BLaER1 treated with 17β-estradiol and CSF1 and Interleukin-3, amounts not matched to agents 10 nM and 100 nM (cell line): ENCODE measurements at regions not wholly inside any gene's neighbourhood (a gene's known extent, or its start where the extent isn't known, plus 50 kb on each side); places are given as distances from the start of the nearest gene placed in this dataset.

Experiments used
- H3K27ac ChIP-seq, 11 experiments: shearing (Covaris generic); formaldehyde crosslinking; 2 replicates each; pipeline ENCODE4 v1.8.1; 2022
- H3K27me3 ChIP-seq, 11 experiments: shearing (Covaris generic); formaldehyde crosslinking; 2 replicates each; pipeline ENCODE4 v1.8.1; 2022
- H3K36me3 ChIP-seq, 11 experiments: shearing (Covaris generic); formaldehyde crosslinking; 2 replicates each; pipeline ENCODE4 v1.8.1; 2022
- H3K4me1 ChIP-seq, 10 experiments: shearing (Covaris generic); formaldehyde crosslinking; 2 replicates each; pipeline ENCODE4 v1.8.1; 2022
- H3K4me2 ChIP-seq, 11 experiments: shearing (Covaris generic); formaldehyde crosslinking; 2 replicates each; pipeline ENCODE4 v1.8.1; 2022
- H3K4me3 ChIP-seq, 10 experiments: shearing (Covaris generic); formaldehyde crosslinking; 2 replicates each; pipeline ENCODE4 v1.8.1; 2022
- H3K9ac ChIP-seq, 11 experiments: shearing (Covaris generic); formaldehyde crosslinking; 2 replicates each; pipeline ENCODE4 v1.8.1; 2022
- H3K9me3 ChIP-seq, 11 experiments: shearing (Covaris generic); formaldehyde crosslinking; replicated peaks in 1 of 11; 2 replicates each; pipeline ENCODE4 v1.8.1; 2022
- H4K20me1 ChIP-seq, 11 experiments: shearing (Covaris generic); formaldehyde crosslinking; 2 replicates each; pipeline ENCODE4 v1.8.1; 2022
- Cebpa-rat ChIP-seq, 11 experiments: shearing (Covaris generic); IDR thresholded peaks; 2 replicates each; pipeline ENCODE4 v1.8.1; 2022

- peaks cover 53 to 100% (median 95%) of the 10 kb centered on the region in 10 experiments for H3K4me1 ChIP-seq
- no peaks in the 10 kb centered on the region for H4K20me1 ChIP-seq
- H3K9ac ChIP-seq, result peak overlapping the region; percentile 49 to 78 (median 69); a peak in 21 of 22 replicates
- H3K9me3 ChIP-seq, result peaks cover 9 to 20% (median 13%) of the 10 kb centered on the region in 11 experiments; a peak in 21 of 22 replicates
- H3K27ac ChIP-seq, result peak overlapping the region; percentile 17 to 86 (median 77); a peak in 20 of 22 replicates
- peak overlapping the region; percentile 68 to 97 (median 82) for H3K4me2 ChIP-seq
- peak overlapping the region in 8 of 10 experiments; percentile 31 to 58 (median 49); a peak in 15 of 20 replicates for H3K4me3 ChIP-seq
- peaks cover 0 to 36% (median 0%) of the 10 kb centered on the region in 11 experiments; a peak in 3 of 22 replicates for H3K36me3 ChIP-seq
- no peak for TF ChIP-seq Cebpa-rat (IDR thresholded peaks at IDR 0.05)
- H3K27me3 ChIP-seq, result no peaks in the 10 kb centered on the region
Measured at GRCh38 chr12:25020621-25021243, 71.8 kb upstream of the BCAT1 start.

- TF ChIP-seq Cebpa-rat (IDR thresholded peaks at IDR 0.05), result no peak
- Histone ChIP-seq H4K20me1 (no peaks in the 10 kb centered on the region), H3K36me3 (peaks cover 0 to 48% (median 0%) of the 10 kb centered on the region in 11 experiments; a peak in 4 of 22 replicates), H3K9ac (peak overlapping the region in 3 of 11 experiments; percentile 14 to 46 (median 36); a peak in 7 of 22 replicates), H3K4me2 (peak overlapping the region; percentile 13 to 97 (median 68); a peak in 20 of 22 replicates), H3K9me3 (peaks cover 9 to 20% (median 13%) of the 10 kb centered on the region in 11 experiments; a peak in 21 of 22 replicates), H3K4me3 (peak overlapping the region in 3 of 10 experiments; percentile 20 to 53 (median 49); a peak in 4 of 20 replicates), H3K4me1 (peaks cover 43 to 91% (median 82%) of the 10 kb centered on the region in 10 experiments), H3K27ac (peak overlapping the region in 7 of 11 experiments; percentile 5 to 86 (median 79); a peak in 10 of 22 replicates), H3K27me3 (no peaks in the 10 kb centered on the region)
Measured at GRCh38 chr12:25018146-25018545, 69.2 kb upstream of the BCAT1 start.

GRCh38 chr12:25017336-25017735 is 68.4 kb upstream of the BCAT1 start:
- Histone ChIP-seq H3K9me3 (peaks cover 9 to 20% (median 13%) of the 10 kb centered on the region in 11 experiments; a peak in 21 of 22 replicates), H3K4me2 (peak overlapping the region in 10 of 11 experiments; percentile 38 to 97 (median 75); a peak in 18 of 22 replicates), H3K36me3 (peaks cover 0 to 54% (median 0%) of the 10 kb centered on the region in 11 experiments; a peak in 7 of 22 replicates), H3K27ac (peak overlapping the region in 4 of 11 experiments; percentile 77 to 86 (median 82); a peak in 5 of 22 replicates), H3K9ac (peak overlapping the region in 1 of 11 experiments; percentile 46; a peak in 1 of 22 replicates), H4K20me1 (no peaks in the 10 kb centered on the region), H3K27me3 (no peaks in the 10 kb centered on the region), H3K4me1 (peaks cover 43 to 85% (median 75%) of the 10 kb centered on the region in 10 experiments), H3K4me3 (peak overlapping the region in 2 of 10 experiments; percentile 49 to 53; a peak in 3 of 20 replicates)
- no peak for TF ChIP-seq Cebpa-rat (IDR thresholded peaks at IDR 0.05)

- H3K9ac ChIP-seq, result peak overlapping the region in 4 of 11 experiments; percentile 9 to 32 (median 18); a peak in 4 of 22 replicates
- H3K27me3 ChIP-seq, result no peaks in the 10 kb centered on the region
- H3K27ac ChIP-seq, result peak overlapping the region in 8 of 11 experiments; percentile 11 to 66 (median 34); a peak in 11 of 22 replicates
- TF ChIP-seq Cebpa-rat (IDR thresholded peaks at IDR 0.05), result no peak
- peaks cover 24 to 67% (median 53%) of the 10 kb centered on the region in 10 experiments; a peak in 19 of 20 replicates for H3K4me1 ChIP-seq
- H3K36me3 ChIP-seq, result peaks cover 0 to 73% (median 14%) of the 10 kb centered on the region in 11 experiments; a peak in 11 of 22 replicates
- H3K4me2 ChIP-seq, result peak overlapping the region; percentile 14 to 97 (median 50); a peak in 21 of 22 replicates
- no peak overlapping the region for H3K4me3 ChIP-seq
- H3K9me3 ChIP-seq, result peaks cover 9 to 17% (median 13%) of the 10 kb centered on the region in 11 experiments; a peak in 21 of 22 replicates
- no peaks in the 10 kb centered on the region for H4K20me1 ChIP-seq
Measured at GRCh38 chr12:25014961-25015360, 66.1 kb upstream of the BCAT1 start.

- no peak overlapping the region for H3K4me2 ChIP-seq
- peaks cover 0 to 77% (median 14%) of the 10 kb centered on the region in 11 experiments; a peak in 11 of 22 replicates for H3K36me3 ChIP-seq
- no peak for TF ChIP-seq Cebpa-rat (IDR thresholded peaks at IDR 0.05)
- no peaks in the 10 kb centered on the region for H4K20me1 ChIP-seq
- H3K4me1 ChIP-seq, result peaks cover 21 to 49% (median 34%) of the 10 kb centered on the region in 10 experiments; a peak in 19 of 20 replicates
- H3K9ac ChIP-seq, result no peak overlapping the region
- H3K27me3 ChIP-seq, result no peaks in the 10 kb centered on the region
- no peaks in the 10 kb centered on the region; a peak in 1 of 22 replicates for H3K9me3 ChIP-seq
- peak overlapping the region in 1 of 11 experiments; percentile 29; a peak in 1 of 22 replicates for H3K27ac ChIP-seq
- H3K4me3 ChIP-seq, result no peak overlapping the region
Measured at GRCh38 chr12:25013061-25013460, 64.2 kb upstream of the BCAT1 start.

- peaks cover 0 to 12% (median 8%) of the 10 kb centered on the region in 11 experiments; a peak in 10 of 22 replicates for H3K9me3 ChIP-seq
- TF ChIP-seq Cebpa-rat (IDR thresholded peaks at IDR 0.05), result no peak
- H3K27me3 ChIP-seq, result no peaks in the 10 kb centered on the region
- no peak overlapping the region for H3K9ac ChIP-seq
- no peak overlapping the region for H3K4me2 ChIP-seq
- no peak overlapping the region for H3K27ac ChIP-seq
- H4K20me1 ChIP-seq, result no peaks in the 10 kb centered on the region
- H3K36me3 ChIP-seq, result peaks cover 0 to 82% (median 22%) of the 10 kb centered on the region in 11 experiments; a peak in 12 of 22 replicates
- H3K4me1 ChIP-seq, result peaks cover 10 to 30% (median 16%) of the 10 kb centered on the region in 10 experiments; a peak in 19 of 20 replicates
- H3K4me3 ChIP-seq, result no peak overlapping the region
Measured at GRCh38 chr12:25009496-25010092, 60.7 kb upstream of the BCAT1 start.

GRCh38 chr12:25005376-25005775 is 56.5 kb upstream of the BCAT1 start:
- H3K4me1 ChIP-seq, result peaks cover 26 to 62% (median 47%) of the 10 kb centered on the region in 10 experiments
- TF ChIP-seq Cebpa-rat (IDR thresholded peaks at IDR 0.05), result no peak
- H3K4me2 ChIP-seq, result peak overlapping the region; percentile 6 to 99 (median 54); a peak in 19 of 22 replicates

GRCh38 chr12:25004447-25004846 is 55.5 kb upstream of the BCAT1 start:
- peaks cover 0 to 43% (median 8%) of the 10 kb centered on the region in 11 experiments; a peak in 11 of 22 replicates for H3K36me3 ChIP-seq
- TF ChIP-seq Cebpa-rat (IDR thresholded peaks at IDR 0.05), result no peak
- H3K4me2 ChIP-seq, result peak overlapping the region in 10 of 11 experiments; percentile 5 to 99 (median 54); a peak in 18 of 22 replicates
- H3K27me3 ChIP-seq, result no peaks in the 10 kb centered on the region
- no peaks in the 10 kb centered on the region for H4K20me1 ChIP-seq
- H3K4me3 ChIP-seq, result no peak overlapping the region
- H3K4me1 ChIP-seq, result peaks cover 35 to 71% (median 56%) of the 10 kb centered on the region in 10 experiments
- H3K9me3 ChIP-seq, result peaks cover 0 to 12% (median 8%) of the 10 kb centered on the region in 11 experiments; a peak in 10 of 22 replicates
- H3K27ac ChIP-seq, result peak overlapping the region in 3 of 11 experiments; percentile 3 to 11 (median 8); a peak in 2 of 22 replicates
- peak overlapping the region in 1 of 11 experiments; percentile 10; a peak in 1 of 22 replicates for H3K9ac ChIP-seq

More at GRCh38 chr12:25005376-25005775, 56.5 kb upstream of the BCAT1 start:
- Histone ChIP-seq H3K27ac (peak overlapping the region in 2 of 11 experiments; percentile 8 to 11; a peak in 2 of 22 replicates), H4K20me1 (no peaks in the 10 kb centered on the region), H3K9me3 (peaks cover 0 to 12% (median 8%) of the 10 kb centered on the region in 11 experiments; a peak in 10 of 22 replicates), H3K36me3 (peaks cover 0 to 52% (median 8%) of the 10 kb centered on the region in 11 experiments; a peak in 11 of 22 replicates), H3K27me3 (no peaks in the 10 kb centered on the region), H3K9ac (no peak overlapping the region), H3K4me3 (peak overlapping the region in 2 of 10 experiments; percentile 7 to 17; a peak in 1 of 20 replicates)
